PC-3 (cell line): ENCODE measurements at regions not wholly inside any gene's neighbourhood (a gene's known extent, or its start where the extent isn't known, plus 50 kb on each side); places are given as distances from the start of the nearest gene placed in this dataset.

Source experiments
- EZH2 ChIP-seq: fragments of 300-600 bp; sonication (generic); IDR thresholded peaks from one replicate; pipeline ENCODE4 v1.6.1; 2017; ENCODE audit warnings: antibody characterized with exemption, mild to moderate bottlenecking, low read length; ENCODE audit not compliant: unreplicated experiment
- TF ChIP-seq, protein P1 (sequence below): fragments of 300-600 bp; sonication (generic); conservative IDR thresholded peaks from 2 replicates; pipeline ENCODE4 v1.5.1; 2017; ENCODE audit warnings: antibody characterized with exemption, low read depth, mild to moderate bottlenecking, low read length

DNA sequence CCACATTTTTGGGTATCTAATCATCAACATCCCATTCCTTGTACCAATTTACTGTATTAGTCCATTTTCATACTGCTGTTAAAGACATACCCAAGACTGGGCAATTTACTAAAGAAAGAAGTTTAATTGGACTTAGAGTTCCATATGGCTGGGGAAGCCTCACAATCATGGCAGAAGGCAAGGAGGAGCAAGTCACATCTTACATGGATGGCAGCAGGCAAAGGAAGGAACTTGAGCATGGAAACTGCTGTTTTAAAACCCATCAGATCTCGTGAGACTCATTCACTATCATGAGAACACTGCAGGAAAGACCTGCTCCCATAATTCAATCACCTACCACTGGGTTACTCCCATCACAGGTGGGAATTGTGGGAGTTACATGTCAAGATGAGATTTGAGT is 95.4 kb upstream of the SLCO6A1 start:
- TF ChIP-seq, protein P1, sequence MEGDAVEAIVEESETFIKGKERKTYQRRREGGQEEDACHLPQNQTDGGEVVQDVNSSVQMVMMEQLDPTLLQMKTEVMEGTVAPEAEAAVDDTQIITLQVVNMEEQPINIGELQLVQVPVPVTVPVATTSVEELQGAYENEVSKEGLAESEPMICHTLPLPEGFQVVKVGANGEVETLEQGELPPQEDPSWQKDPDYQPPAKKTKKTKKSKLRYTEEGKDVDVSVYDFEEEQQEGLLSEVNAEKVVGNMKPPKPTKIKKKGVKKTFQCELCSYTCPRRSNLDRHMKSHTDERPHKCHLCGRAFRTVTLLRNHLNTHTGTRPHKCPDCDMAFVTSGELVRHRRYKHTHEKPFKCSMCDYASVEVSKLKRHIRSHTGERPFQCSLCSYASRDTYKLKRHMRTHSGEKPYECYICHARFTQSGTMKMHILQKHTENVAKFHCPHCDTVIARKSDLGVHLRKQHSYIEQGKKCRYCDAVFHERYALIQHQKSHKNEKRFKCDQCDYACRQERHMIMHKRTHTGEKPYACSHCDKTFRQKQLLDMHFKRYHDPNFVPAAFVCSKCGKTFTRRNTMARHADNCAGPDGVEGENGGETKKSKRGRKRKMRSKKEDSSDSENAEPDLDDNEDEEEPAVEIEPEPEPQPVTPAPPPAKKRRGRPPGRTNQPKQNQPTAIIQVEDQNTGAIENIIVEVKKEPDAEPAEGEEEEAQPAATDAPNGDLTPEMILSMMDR = no peak
- TF ChIP-seq EZH2 = no peak
